Skeletal muscle tissue (tissue), 3 donors: ENCODE measurements at regions not wholly inside any gene's neighbourhood (a gene's known extent, or its start where the extent isn't known, plus 50 kb on each side); places are given as distances from the start of the nearest gene placed in this dataset.
A peak's percentile ranks its signal among the peaks of the same experiment; 100 is the strongest.

Source experiments
- H3K27ac ChIP-seq: one replicate; pipeline ENCODE4 v1.7.0; 2013; ENCODE audit warnings: mild to moderate bottlenecking, low read depth, low read length, inconsistent platforms
- H3K27me3 ChIP-seq, 3 donors: one replicate each; pipeline ENCODE4 v1.7.0; 2013; ENCODE audit warnings: low read length in 3 of 3; ENCODE audit not compliant: control insufficient read depth in 3 of 3, insufficient read depth in 3 of 3
- H3K36me3 ChIP-seq, 3 donors: one replicate each; pipeline ENCODE4 v1.7.0; 2013; ENCODE audit warnings: low read length in 3 of 3; ENCODE audit not compliant: control insufficient read depth in 3 of 3, insufficient read depth in 3 of 3
- H3K4me1 ChIP-seq, 3 donors: one replicate each; pipeline ENCODE4 v1.7.0; 2013; ENCODE audit warnings: low read length in 3 of 3, mild to moderate bottlenecking in 3 of 3; ENCODE audit not compliant: control insufficient read depth in 3 of 3, insufficient read depth in 3 of 3
- H3K4me3 ChIP-seq, 3 donors: one replicate each; pipeline ENCODE4 v1.7.0; 2013; ENCODE audit warnings: low read length in 3 of 3
- H3K9ac ChIP-seq, 3 donors: one replicate each; pipeline ENCODE4 v1.7.0; 2013; ENCODE audit warnings: low read length in 3 of 3, mild to moderate bottlenecking in 3 of 3, moderate library complexity in 2 of 3, low read depth in 1 of 3
- H3K9me3 ChIP-seq, 3 donors: one replicate each; pipeline ENCODE4 v1.7.0; 2013; ENCODE audit warnings: low read length in 3 of 3; ENCODE audit not compliant: control insufficient read depth in 3 of 3
- donor health status: Osteomylitis.

DNA sequence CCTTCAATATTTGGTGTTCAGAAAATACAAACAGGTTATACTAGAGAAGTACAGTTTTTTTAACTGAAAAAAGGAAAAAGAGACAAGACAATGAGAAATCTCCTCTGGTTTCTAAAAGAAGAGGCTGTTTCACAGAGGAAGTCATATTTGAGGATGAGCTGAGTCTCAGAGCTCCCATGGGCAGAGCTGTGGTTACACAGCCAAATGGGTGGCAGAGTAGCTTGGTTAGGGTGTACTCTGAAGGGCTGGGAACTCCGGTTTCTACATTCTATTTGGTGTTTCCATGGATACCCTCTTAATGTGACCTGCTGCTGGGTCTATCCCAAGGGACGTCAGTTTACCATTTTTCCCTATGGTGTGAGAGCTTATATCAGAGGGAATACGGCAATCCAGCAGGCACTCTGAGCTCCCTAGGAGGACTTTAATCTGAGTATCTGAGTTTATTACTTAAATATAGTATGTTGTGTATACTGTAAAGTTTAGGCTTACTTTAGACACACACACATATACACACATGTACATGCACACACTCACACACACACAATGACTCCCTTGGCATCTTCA, 74.2 kb downstream of the CYRIA start:
- H3K27me3 ChIP-seq, result no peaks in the 10 kb centered on the region
- no peak overlapping the region for H3K4me3 ChIP-seq
- H3K9ac ChIP-seq, result no peak overlapping the region
- H3K36me3 ChIP-seq, result no peaks in the 10 kb centered on the region
- H3K9me3 ChIP-seq, result no peaks in the 10 kb centered on the region
- H3K4me1 ChIP-seq, result no peaks in the 10 kb centered on the region
- H3K27ac ChIP-seq, result no peak overlapping the region

DNA sequence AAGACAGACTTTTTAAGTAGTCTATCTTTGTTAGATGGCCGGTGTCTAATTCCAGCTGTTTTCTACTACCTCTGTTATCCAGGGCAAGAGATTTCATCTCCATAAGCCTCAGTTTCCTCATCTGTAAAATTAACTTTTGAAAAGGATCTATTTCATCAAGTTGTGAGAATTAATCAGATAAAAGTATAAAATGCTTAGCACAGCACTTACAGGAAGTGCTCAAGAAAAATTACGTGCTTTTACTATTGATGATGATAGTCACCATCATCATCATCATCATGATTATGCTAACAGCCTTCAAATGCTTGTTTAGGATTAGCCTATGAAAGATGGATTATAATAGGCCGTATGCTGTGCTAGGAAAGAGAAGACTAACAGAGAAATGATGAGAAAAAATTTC, 76.2 kb downstream of the CYRIA start:
- H3K4me1 ChIP-seq, result no peaks in the 10 kb centered on the region
- no peak overlapping the region for H3K4me3 ChIP-seq
- H3K27ac ChIP-seq, result no peak overlapping the region
- no peaks in the 10 kb centered on the region for H3K27me3 ChIP-seq
- H3K9ac ChIP-seq, result no peak overlapping the region
- H3K9me3 ChIP-seq, result no peaks in the 10 kb centered on the region
- no peaks in the 10 kb centered on the region for H3K36me3 ChIP-seq

DNA sequence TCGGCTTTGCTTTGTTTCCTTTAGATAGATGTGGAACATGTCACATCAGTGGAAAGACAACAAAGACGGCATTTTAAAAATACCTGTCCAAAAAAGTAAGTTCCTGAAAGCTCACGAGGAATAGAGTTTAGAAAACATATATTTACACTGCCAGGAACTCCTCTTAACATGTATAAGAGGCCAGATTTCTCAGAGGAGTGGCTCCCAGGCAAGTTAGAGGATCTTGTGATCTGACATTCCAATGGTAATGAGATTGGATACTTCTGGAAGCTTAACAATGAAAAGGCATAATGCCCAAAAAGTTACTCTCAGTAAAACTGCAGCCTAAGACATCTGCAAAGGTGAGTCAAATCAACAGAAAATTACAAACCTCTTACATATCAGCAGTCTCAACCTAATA, 77.1 kb downstream of the CYRIA start:
- H3K36me3 ChIP-seq, result no peaks in the 10 kb centered on the region
- H3K27me3 ChIP-seq, result no peaks in the 10 kb centered on the region
- no peak overlapping the region for H3K4me3 ChIP-seq
- no peaks in the 10 kb centered on the region for H3K4me1 ChIP-seq
- no peaks in the 10 kb centered on the region for H3K9me3 ChIP-seq
- no peak overlapping the region for H3K27ac ChIP-seq
- H3K9ac ChIP-seq, result no peak overlapping the region

DNA sequence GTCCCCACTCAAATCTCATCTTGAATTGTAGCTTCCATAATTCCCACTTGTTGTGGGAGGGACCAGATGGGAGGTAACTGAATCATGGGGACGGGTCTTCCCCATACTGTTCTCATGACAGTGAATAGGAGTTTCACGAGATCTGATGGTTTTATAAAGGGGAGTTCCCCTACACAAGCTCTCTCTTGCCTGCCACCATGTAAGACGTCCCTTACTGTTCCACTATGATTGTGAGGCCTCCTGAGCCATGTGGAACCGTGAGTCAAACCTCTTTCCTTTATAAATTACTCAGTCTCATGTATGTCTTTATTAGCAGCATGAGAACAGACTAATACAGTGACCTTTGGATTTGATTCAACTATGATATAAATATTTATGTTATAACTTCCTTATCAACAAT, 78.0 kb downstream of the CYRIA start:
- Histone ChIP-seq H3K27ac (no peak overlapping the region), H3K9me3 (no peaks in the 10 kb centered on the region), H3K4me3 (no peak overlapping the region), H3K27me3 (no peaks in the 10 kb centered on the region), H3K9ac (no peak overlapping the region), H3K4me1 (no peaks in the 10 kb centered on the region), H3K36me3 (no peaks in the 10 kb centered on the region)

DNA sequence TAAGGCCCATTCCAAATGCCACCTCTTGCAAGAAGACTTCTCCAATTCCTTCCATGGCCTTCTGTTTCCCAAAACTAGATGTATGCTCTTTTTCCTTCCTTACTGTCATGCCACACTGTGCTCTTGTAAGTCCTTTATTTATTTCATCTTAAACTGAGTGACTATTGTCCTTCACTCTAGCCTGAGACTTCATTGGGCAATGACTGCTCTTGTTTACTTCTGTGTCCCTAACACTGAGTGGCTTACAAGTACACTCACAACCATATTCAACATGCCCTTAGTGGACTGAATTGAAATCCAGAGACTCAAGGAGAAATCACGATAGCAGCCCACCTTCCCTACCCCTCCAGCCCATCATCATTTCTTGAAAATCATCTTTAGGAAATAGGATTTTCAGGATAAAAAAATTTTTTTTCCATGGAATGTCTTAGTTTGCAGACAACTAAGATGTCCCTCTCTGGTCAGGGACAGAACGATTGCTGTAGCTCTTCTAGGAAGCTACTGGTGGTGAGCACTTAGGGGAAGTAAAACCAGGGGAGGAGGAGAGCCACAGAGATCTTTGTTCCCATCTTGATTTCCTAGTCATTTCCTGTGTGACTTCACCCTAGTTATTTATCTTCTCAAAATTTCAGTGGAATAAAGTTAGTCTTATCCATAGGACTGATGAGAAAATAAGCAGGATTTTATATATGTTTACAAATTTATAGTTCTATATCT, 80.7 kb downstream of the CYRIA start:
- Histone ChIP-seq H3K4me1 (no peaks in the 10 kb centered on the region), H3K27ac (no peak overlapping the region), H3K27me3 (no peaks in the 10 kb centered on the region), H3K9ac (no peak overlapping the region), H3K36me3 (no peaks in the 10 kb centered on the region), H3K9me3 (no peaks in the 10 kb centered on the region), H3K4me3 (no peak overlapping the region)

DNA sequence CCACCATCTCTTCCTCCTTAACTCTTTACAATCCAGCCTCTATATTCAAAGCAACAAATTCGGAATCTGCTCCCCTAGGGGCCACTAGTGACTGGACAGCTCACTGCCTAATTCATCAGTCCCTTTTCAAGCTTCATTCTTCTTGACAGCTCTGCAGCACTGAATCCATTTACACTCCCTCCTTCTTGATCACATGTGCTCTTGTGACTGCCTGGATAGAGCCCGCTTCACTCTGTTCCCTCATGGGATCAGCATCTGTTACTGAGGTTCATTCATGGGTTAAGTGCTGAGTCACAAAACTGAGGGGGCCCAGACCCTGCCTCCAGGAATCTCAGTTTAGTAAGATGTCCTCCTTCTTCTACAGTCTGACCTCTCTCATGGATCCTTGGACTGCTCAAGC, 81.5 kb downstream of the CYRIA start:
- Histone ChIP-seq H3K36me3 (no peaks in the 10 kb centered on the region), H3K9ac (no peak overlapping the region), H3K9me3 (no peaks in the 10 kb centered on the region), H3K4me3 (no peak overlapping the region), H3K27ac (no peak overlapping the region), H3K27me3 (no peaks in the 10 kb centered on the region), H3K4me1 (no peaks in the 10 kb centered on the region)

DNA sequence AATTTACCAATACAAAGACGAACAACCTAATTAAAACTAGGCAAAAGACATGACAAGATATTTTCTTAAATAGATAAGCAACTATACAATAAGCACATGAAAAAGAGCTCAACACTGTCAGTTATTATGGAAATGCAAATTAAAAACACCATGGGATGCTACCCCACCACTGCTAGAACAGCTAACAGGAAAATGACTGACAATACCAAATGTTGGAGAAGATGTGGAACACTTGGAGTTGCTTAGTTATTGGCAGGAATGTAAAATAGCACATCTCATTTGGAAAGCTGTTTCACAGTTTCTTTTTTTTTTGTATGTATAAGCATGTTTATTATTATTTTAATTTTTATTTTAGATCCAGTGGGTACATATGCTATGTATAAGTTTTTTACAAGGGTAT, 84.4 kb downstream of the CYRIA start:
- Histone ChIP-seq H3K4me1 (peaks cover 0 to 2% (median 0%) of the 10 kb centered on the region in 3 donors), H3K4me3 (no peak overlapping the region), H3K9me3 (no peaks in the 10 kb centered on the region), H3K9ac (no peak overlapping the region), H3K27me3 (no peaks in the 10 kb centered on the region), H3K27ac (no peak overlapping the region), H3K36me3 (no peaks in the 10 kb centered on the region)

DNA sequence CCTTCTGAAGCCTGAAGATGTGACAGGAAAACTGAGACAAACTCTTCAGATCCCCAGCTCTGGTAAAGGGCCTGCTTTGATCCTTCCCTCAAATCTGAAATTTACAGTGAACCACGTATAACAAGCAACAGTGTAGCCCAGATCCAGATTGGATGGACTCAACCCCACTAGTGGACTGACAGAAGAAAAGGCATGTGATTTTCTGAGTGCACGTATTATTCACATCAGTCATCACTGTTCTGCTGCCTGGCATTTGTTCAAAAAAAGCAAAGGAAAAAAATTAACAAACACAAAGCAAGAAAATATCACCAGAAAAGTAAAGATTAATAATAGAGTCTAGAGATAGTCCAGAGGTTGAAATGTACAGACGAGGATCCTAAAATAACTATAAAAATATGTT, 87.6 kb downstream of the CYRIA start:
- no peak overlapping the region for H3K27ac ChIP-seq
- no peak overlapping the region for H3K4me3 ChIP-seq
- no peak overlapping the region for H3K9ac ChIP-seq
- no peaks in the 10 kb centered on the region for H3K36me3 ChIP-seq
- peaks cover 0 to 4% (median 1%) of the 10 kb centered on the region in 3 donors for H3K4me1 ChIP-seq
- H3K9me3 ChIP-seq, result no peaks in the 10 kb centered on the region
- no peaks in the 10 kb centered on the region for H3K27me3 ChIP-seq

DNA sequence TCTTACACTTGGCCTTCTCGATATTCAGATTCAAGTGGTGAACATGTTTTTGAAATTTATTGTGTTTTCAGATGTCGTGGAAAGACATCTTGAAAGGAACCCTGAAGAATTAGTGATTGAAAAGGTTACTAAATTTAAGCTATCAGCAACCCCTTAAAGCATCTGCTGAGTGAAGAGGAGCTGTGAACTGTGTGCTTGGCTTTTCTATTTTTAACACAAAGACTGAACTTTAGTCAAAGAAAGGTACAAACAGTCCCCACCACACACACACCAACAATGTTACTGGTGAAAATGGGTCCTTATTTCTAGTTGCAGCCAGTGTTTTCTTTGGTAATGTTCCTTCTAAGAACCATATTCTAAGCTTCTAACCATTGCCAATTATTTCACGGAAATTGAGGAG, 95.1 kb downstream of the CYRIA start:
- no peak overlapping the region for H3K27ac ChIP-seq
- no peaks in the 10 kb centered on the region for H3K27me3 ChIP-seq
- no peak overlapping the region for H3K9ac ChIP-seq

DNA sequence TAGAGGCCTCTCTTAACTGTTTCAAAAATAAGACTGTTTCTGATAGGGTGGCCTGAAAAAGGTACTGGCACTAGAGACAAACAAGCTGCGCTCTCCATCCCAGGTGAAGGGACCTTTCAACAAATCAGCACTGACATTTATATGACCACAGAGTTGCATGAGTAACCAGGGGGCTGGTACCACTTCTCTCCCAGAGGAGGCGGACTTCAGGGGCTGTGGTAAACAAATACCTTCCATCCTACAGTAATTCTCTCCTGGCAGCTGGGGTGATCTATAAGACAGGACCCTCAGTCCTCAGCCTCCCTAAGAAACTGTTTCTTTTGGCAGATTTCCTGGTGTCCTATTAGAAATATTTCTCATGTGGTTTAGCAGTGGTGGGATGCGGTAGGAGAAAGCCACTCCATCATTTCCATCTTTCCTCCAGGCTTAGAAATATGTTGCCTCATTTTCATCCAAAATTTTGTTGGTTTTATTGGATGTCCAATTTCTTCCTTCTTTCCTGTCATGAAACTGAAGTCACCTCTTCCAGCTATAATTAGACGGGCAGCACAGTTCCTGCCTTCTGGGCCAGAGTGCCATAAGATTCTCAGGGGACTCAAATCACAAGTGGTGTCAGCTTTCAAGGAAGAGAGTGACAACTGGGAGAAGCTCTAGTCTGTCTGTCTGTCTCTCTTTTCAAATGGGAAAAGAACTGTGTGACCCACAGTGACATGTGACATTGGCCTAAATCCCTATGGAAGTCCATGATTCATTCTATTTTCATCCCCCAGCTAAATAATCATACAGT, 96.4 kb downstream of the CYRIA start:
- Histone ChIP-seq H3K27me3 (no peaks in the 10 kb centered on the region), H3K4me1 (peaks cover 4 to 35% (median 16%) of the 10 kb centered on the region in 3 donors), H3K9me3 (no peaks in the 10 kb centered on the region), H3K9ac (no peak overlapping the region), H3K4me3 (no peak overlapping the region), H3K36me3 (peaks cover 0 to 3% (median 3%) of the 10 kb centered on the region in 3 donors), H3K27ac (peak overlapping the region; percentile 55)

More for the DNA sequence above, 95.1 kb downstream of the CYRIA start:
- Histone ChIP-seq H3K4me1 (peaks cover 4 to 35% (median 16%) of the 10 kb centered on the region in 3 donors), H3K4me3 (no peak overlapping the region), H3K36me3 (peaks cover 0 to under 1% (median 0%) of the 10 kb centered on the region in 3 donors), H3K9me3 (no peaks in the 10 kb centered on the region)
